Gastrocnemius medialis (tissue), 4 donors: ENCODE measurements at regions not wholly inside any gene's neighbourhood (a gene's known extent, or its start where the extent isn't known, plus 50 kb on each side); places are given as distances from the start of the nearest gene placed in this dataset.

Experiments used
- CTCF ChIP-seq, 5 experiments: fragments of 450-650 bp in 3 of 5; fragments of 200-600 bp in 2 of 5; sonication (generic) in 2 of 5; IDR thresholded peaks in 4 of 5; conservative IDR thresholded peaks in 1 of 5; 1 replicate in 4 of 5; 2 replicates in 1 of 5; pipeline ENCODE4 v1.5.1; 2016 to 2019; ENCODE audit warnings: antibody characterized with exemption in 5 of 5, mild to moderate bottlenecking in 3 of 5, moderate library complexity in 3 of 5
- POLR2A ChIP-seq, 2 donors: fragments of 450-650 bp; IDR thresholded peaks; one replicate each; pipeline ENCODE4 v1.6.1; 2017; ENCODE audit warnings: antibody characterized with exemption in 2 of 2, mild to moderate bottlenecking in 2 of 2, moderate library complexity in 2 of 2

- TF ChIP-seq CTCF (IDR thresholded peaks at IDR 0.05 in 4 of 5, conservative IDR thresholded peaks at IDR 0.05 in 1 of 5) (no peak), POLR2A (IDR thresholded peaks at IDR 0.05) (no peak)
These were observed 341.4 kb upstream of the ATP11B start for GRCh38 chr3:182451871-182452270.
